HG03060 (cell line): ENCODE measurements at regions not wholly inside any gene's neighbourhood (a gene's known extent, or its start where the extent isn't known, plus 50 kb on each side); places are given as distances from the start of the nearest gene placed in this dataset.
"Not testable (repeated sequence)": the region's sequence is repeated elsewhere in the genome, so short reads cannot be mapped to it uniquely, and the experiment has no call there.

Source experiments
- ATAC-seq: cut with Tn5 transposase; IDR thresholded peaks from one replicate; pipeline ENCODE4 v1.9.1; 2021; ENCODE audit warnings: low read depth, moderate number of reproducible peaks; ENCODE audit not compliant: unreplicated experiment

DNA sequence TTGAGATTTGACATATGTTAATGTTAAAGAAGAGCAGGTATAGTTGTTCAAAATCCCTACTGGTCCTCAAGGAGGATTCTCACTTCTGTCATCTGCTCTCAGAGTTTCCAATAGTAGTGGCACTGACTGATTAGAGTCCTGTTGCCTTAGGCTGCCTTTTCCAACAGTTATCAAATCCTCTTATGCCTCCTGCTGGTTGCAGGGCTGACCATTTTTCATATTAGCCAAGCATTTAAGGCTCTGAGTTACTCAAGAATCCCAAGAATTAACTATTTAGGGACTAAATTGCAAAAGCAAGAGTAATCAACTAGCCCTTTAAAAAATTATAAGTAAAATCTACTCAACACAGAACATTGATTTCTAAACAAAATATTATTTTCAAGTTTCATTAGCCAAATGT is 212.0 kb upstream of the CHORDC1 start:
- ATAC-seq = no peak

- ATAC-seq = no peak
Measured at GRCh38 chr11:90428836-90429235, 206.0 kb upstream of the CHORDC1 start.

DNA sequence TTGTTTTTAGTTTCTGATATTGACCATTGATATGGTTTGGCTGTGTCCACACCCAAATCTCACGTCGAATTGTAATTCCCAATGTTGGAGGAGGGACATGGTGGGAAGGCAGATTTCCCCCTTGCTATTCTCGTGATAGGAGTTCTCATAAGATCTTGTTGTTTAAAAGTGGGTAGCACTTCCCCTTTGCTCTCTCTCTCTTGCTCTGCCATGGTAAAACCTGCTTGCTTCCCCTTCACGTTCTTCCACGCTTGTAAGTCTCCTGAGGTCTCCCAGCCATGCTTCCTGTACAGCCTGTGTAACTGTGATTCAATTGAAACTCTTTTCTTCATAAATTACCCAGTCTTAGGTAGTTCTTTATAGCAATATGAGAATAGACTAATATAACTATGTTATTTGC is 203.6 kb upstream of the CHORDC1 start:
- ATAC-seq = no peak

- ATAC-seq = no peak
Measured at GRCh38 chr11:90423378-90423777, 200.5 kb upstream of the CHORDC1 start.

- not testable (repeated sequence) for ATAC-seq
Measured at GRCh38 chr11:90422787-90423186, 199.9 kb upstream of the CHORDC1 start.

DNA sequence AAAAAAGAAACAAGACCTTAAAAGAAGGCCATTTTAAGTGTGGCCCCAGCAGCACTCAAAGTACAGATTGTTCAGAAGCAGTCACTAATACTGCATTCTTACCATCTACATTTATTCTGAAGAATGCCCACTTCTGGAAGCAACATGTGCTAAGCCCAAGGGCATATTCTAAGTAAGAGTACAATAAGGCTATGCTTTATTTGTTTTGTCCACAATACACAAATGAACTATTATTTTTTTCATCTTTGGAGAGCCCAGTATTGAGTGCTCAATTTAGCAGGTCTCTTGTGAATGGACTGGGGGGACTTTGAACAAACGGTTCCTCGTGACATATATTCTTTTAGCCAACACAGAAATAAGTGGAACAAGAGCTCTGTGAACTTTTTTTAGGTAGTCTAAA is 191.4 kb upstream of the CHORDC1 start:
- ATAC-seq = no peak

- no peak for ATAC-seq
Measured at GRCh38 chr11:90407350-90407749, 184.5 kb upstream of the CHORDC1 start.

DNA sequence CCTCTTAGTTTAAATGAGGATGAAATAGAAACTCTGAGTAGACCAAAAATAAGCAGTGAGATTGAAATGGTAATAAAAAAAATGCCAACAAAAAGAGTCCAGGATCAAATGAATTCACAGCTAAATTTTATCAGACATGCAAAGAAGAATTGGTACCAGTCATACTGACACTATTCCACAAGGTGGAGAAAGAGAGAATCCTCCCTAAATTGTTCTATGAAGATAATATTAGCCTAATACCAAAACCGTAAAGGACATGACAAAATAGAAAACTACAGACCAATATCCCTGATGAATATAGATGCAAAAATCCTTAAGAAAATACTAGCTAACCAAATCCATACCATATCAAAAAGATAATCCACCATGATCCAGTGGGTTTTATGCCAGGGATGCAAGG is 169.8 kb upstream of the CHORDC1 start:
- no peak for ATAC-seq

- ATAC-seq = no peak
Measured at GRCh38 chr11:90391756-90392155, 168.9 kb upstream of the CHORDC1 start.

GRCh38 chr11:90380206-90380605 is 157.4 kb upstream of the CHORDC1 start:
- no peak for ATAC-seq

- no peak for ATAC-seq
Measured at GRCh38 chr11:90373971-90374370, 151.1 kb upstream of the CHORDC1 start.

DNA sequence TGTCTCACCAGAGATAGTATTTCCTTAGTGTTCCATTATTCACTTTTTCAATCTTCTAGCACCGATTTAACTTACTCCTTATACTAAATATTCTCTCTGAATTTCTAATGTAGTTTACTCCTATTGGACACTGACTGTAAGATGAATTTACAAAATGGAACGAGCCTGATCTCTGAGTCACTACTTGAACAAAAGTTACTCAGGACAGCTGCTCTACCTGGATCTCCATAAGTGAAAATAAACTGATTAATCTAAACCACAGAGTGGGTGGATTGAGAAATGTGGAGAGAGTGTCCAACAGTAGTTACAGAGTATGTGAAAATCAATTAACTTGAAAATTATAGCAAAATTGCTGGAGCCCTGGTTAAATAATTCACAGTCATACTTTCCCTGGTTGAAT is 141.7 kb upstream of the CHORDC1 start:
- ATAC-seq = no peak

DNA sequence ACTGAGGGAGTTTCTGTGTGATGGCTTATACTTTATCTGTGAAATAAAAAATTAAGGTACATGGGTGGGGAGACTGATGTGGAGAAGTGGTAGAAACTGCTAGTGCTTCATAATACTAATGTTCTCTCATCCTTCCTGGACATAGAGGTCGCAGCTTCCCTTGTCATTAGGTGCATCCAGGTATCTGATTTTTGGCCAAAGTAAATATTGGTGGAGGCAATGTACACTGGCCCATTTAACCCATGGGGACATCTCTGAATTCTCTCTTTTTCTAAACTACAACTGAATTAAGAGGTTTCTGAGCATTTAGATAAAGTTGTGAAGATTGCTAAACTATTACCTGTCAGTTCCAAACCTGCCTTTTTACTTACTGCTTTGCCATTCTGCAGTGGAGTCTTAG is 140.9 kb upstream of the CHORDC1 start:
- no peak for ATAC-seq

GRCh38 chr11:90355200-90355599 is 132.4 kb upstream of the CHORDC1 start:
- ATAC-seq = no peak

DNA sequence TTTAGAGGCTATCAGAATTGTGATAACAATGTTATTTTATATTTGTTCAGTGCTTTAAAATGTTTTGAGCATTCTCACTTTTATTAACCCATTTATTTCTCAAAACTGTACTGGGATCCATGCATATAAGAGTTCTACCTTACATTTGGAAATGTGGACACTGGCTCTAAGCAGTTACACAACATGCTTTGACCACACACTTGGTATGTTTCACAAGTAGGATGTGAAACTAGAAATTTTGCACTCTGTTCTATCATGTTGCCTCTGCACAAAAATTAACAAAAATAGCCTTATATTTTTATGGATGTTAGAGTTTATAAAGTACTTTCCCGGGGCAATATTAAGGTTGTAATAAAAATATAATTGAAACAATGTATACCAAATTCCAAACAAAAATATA is 126.9 kb upstream of the CHORDC1 start:
- ATAC-seq = no peak

DNA sequence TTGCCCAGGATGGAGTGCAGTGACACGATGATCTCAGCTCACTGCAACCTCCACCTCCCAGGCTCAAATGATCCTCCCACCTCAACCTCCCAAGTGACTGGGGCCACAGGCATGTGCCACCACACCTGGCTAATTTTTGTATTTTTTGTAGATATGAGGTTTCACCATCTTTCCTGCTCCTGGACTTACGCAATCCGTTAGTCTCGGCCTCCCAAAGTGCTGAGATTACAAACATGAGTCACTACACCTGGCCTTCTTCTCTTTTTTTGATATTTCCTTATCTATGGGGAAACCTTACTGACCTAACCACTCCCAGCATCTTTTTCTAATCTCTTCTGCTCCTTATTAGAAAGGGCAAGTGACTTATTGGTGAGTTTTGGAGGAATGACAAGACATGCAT is 121.7 kb upstream of the CHORDC1 start:
- no peak for ATAC-seq

GRCh38 chr11:90343673-90344072 is 120.8 kb upstream of the CHORDC1 start:
- no peak for ATAC-seq

DNA sequence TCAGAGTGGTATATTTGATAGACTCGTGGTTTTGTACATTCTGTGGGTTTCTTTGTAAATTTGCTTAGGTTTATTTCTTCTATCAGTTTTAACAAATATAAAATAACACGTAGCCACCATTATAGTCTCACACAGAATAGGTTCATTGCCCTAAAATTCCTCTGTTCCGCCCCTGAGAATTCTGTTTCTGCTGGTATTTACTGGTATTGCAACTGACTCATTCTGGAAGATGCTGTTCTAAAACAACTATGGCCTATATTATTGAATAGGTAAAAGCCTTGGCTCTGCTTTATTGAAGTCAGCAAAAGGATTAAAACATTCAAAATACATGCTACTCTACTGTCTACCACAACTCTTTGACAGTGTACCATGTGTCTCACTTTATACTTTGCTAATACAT is 119.1 kb upstream of the CHORDC1 start:
- ATAC-seq = no peak

GRCh38 chr11:90332415-90332814 is 109.6 kb upstream of the CHORDC1 start:
- ATAC-seq = no peak

GRCh38 chr11:90330632-90331031 is 107.8 kb upstream of the CHORDC1 start:
- no peak for ATAC-seq

- no peak for ATAC-seq
Measured at GRCh38 chr11:90329043-90329442, 106.2 kb upstream of the CHORDC1 start.

DNA sequence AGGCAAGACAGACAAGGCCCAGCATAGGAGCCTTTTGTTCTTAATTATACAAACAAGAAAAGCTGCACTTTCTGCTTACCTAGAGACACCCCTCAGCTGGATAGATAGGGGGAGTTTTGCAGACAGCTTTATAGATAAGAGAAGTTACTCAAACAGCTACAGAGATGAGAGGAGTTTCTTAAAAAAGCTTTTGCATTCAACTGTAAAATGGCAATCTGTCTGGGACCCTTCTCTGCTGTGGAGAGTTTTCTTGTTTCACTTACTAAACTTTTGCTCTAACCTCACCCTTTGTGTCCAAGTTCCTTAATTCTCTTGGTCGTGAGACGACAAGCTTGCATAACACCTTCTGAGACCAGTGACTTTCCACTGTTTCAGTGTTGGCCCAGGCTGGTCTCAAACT is 103.8 kb upstream of the CHORDC1 start:
- ATAC-seq = no peak

- no peak for ATAC-seq
Measured at GRCh38 chr11:90323289-90323688, 100.4 kb upstream of the CHORDC1 start.

DNA sequence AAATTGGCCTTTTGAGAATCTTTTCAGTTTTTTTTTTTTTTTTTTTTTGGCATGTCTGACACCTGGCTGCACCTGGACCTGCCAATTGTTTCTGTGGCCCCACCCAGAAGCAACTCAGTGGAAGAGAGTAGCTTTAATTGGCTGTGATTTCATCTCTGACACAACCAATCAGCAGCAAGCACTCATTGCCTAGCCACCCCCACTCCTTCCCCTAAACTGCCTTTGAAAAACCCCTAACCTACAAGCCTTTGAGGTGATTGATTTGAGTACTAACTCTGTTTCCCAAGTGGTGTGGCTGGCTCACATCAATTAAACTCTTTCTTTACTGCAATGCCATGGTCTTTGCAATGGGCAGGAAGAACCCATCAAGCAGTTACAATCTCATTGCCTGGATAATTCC is 98.2 kb upstream of the CHORDC1 start:
- ATAC-seq = no peak
